GM18868 (cell line): ENCODE measurements at regions not wholly inside any gene's neighbourhood (a gene's known extent, or its start where the extent isn't known, plus 50 kb on each side); places are given as distances from the start of the nearest gene placed in this dataset.
"Not testable (repeated sequence)": the region's sequence is repeated elsewhere in the genome, so short reads cannot be mapped to it uniquely, and the experiment has no call there.

Source experiments
- ATAC-seq: cut with Tn5 transposase; IDR thresholded peaks from one replicate; pipeline ENCODE4 v1.9.1; 2021; ENCODE audit warnings: mild to moderate bottlenecking, moderate library complexity; ENCODE audit not compliant: unreplicated experiment

GRCh38 chr4:110837896-110838450 is 215.1 kb upstream of the PITX2 start:
- no peak for ATAC-seq

GRCh38 chr4:110840221-110840654 is 217.4 kb upstream of the PITX2 start:
- no peak for ATAC-seq

- ATAC-seq, result peak; percentile 64
Observed at GRCh38 chr4:110848787-110849186, 225.9 kb upstream of the PITX2 start.

- ATAC-seq, result no peak
Observed at GRCh38 chr4:110849461-110849860, 226.6 kb upstream of the PITX2 start.

- no peak for ATAC-seq
Observed at GRCh38 chr4:110850461-110851442, 227.9 kb upstream of the PITX2 start.

- ATAC-seq, result no peak
Observed at GRCh38 chr4:110851989-110852388, 229.1 kb upstream of the PITX2 start.

- ATAC-seq, result no peak
Observed at GRCh38 chr4:110852793-110853192, 229.9 kb upstream of the PITX2 start.

- no peak for ATAC-seq
Observed at GRCh38 chr4:110853242-110853641, 230.4 kb upstream of the PITX2 start.

GRCh38 chr4:110854021-110854678 is 231.3 kb upstream of the PITX2 start:
- peak; percentile 77 for ATAC-seq

GRCh38 chr4:110860125-110860524 is 237.2 kb upstream of the PITX2 start:
- ATAC-seq, result no peak

GRCh38 chr4:110860901-110861300 is 238.0 kb upstream of the PITX2 start:
- no peak for ATAC-seq

- ATAC-seq, result no peak
Observed at GRCh38 chr4:110865611-110866259, 242.9 kb upstream of the PITX2 start.

- ATAC-seq, result peak; percentile 66
Observed at GRCh38 chr4:110867251-110867960, 244.5 kb upstream of the PITX2 start.

- ATAC-seq, result no peak
Observed at GRCh38 chr4:110867981-110868720, 245.3 kb upstream of the PITX2 start.

GRCh38 chr4:110869114-110869513 is 246.2 kb upstream of the PITX2 start:
- no peak for ATAC-seq

- ATAC-seq, result peak; percentile 86
Observed at GRCh38 chr4:110869862-110870572, 247.1 kb upstream of the PITX2 start.

- ATAC-seq, result not testable (repeated sequence)
Observed at GRCh38 chr4:110876214-110876613, 253.3 kb upstream of the PITX2 start.

GRCh38 chr4:110876866-110877265 is 254.0 kb upstream of the PITX2 start:
- ATAC-seq, result no peak

GRCh38 chr4:110877778-110878370 is 255.0 kb upstream of the PITX2 start:
- ATAC-seq, result no peak
